Glutamatergic neuron (in vitro differentiated cells): ENCODE measurements at regions not wholly inside any gene's neighbourhood (a gene's known extent, or its start where the extent isn't known, plus 50 kb on each side); places are given as distances from the start of the nearest gene placed in this dataset.

Source experiments
- DNase-seq: peaks from one replicate; pipeline ENCODE4 v3.0.0; 2022
- H3K27ac Mint-ChIP-seq: one replicate; pipeline ENCODE4 v1.8.0; 2020; ENCODE audit warnings: mild to moderate bottlenecking, mixed read lengths, inconsistent platforms; ENCODE audit not compliant: unreplicated experiment
- H3K27me3 Mint-ChIP-seq: one replicate; pipeline ENCODE4 v1.8.0; 2020; ENCODE audit warnings: mild to moderate bottlenecking, moderate library complexity, mixed read lengths, inconsistent platforms; ENCODE audit not compliant: unreplicated experiment
- H3K36me3 Mint-ChIP-seq: one replicate; pipeline ENCODE4 v1.8.0; 2020; ENCODE audit warnings: mild to moderate bottlenecking, mixed read lengths, inconsistent platforms; ENCODE audit not compliant: unreplicated experiment
- H3K4me1 Mint-ChIP-seq: one replicate; pipeline ENCODE4 v1.8.0; 2020; ENCODE audit warnings: mild to moderate bottlenecking, low read depth, mixed read lengths, inconsistent platforms; ENCODE audit not compliant: unreplicated experiment
- H3K4me3 Mint-ChIP-seq: one replicate; pipeline ENCODE4 v1.8.0; 2020; ENCODE audit warnings: mild to moderate bottlenecking, mixed read lengths, inconsistent platforms; ENCODE audit not compliant: unreplicated experiment
- H3K9me3 Mint-ChIP-seq: one replicate; pipeline ENCODE4 v1.8.0; 2020; ENCODE audit warnings: mild to moderate bottlenecking, moderate library complexity, mixed read lengths, inconsistent platforms; ENCODE audit not compliant: unreplicated experiment
- CTCF ChIP-seq: fragments of 200-600 bp; sonication (generic); IDR thresholded peaks from one replicate; pipeline ENCODE4 v1.5.0; 2021; ENCODE audit not compliant: partially characterized antibody, unreplicated experiment

GRCh38 chr15:100780208-100780800 lies 99.3 kb upstream of the ALDH1A3 start:
- Mint-ChIP-seq H3K9me3 (peaks cover 7% of the 10 kb centered on the region), H3K36me3 (peaks cover 8% of the 10 kb centered on the region), H3K27me3 (peaks cover 5% of the 10 kb centered on the region), H3K4me1 (peaks cover 2% of the 10 kb centered on the region), H3K4me3 (no peak overlapping the region), H3K27ac (no peak overlapping the region)
- no peak for DNase-seq
- TF ChIP-seq CTCF, result no peak

DNA sequence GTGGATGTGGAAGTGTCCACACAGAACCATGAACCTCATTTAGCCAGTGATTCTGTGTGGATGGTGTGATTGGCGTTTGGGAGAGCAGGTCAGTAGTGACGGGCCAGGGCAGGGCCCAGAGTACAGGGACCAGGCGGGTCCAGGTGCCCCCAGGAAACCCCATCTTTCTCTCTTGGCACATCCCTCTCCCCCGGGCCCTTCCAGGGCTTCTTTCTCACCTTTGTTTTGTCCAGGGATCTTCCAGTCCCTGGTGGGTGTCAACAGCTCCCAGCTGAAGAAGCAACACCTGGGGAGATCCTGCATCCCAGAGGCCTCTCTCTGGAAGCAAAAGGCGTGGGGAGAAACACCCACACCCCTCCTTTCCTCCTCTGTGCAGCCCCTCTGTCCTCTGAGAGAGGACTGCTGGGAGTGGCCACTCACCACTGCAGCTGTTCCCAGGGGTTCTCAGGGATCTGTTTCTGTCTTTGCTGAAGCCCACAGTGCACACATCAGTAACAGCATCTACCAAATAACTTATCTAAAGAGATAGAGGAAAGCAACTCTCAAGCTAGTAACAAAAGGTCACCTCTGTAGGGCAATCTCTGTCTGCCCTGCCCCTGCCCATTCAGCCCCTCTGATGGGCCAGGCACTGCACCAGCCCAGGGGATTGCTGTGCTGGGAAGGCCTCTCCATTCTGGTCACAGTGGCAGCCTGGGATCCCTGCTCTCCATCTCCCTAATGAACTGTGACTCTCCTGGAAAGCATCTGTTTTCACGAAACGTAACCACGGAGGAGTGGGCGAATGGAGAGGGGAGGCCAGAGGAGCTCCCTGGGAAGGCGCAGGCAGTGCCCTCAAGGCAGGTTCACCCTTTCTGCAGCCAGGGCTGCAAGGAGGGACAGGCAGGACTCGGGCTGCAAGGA lies 98.3 kb upstream of the ALDH1A3 start:
- DNase-seq, result no peak
- H3K4me1 Mint-ChIP-seq, result peaks cover 2% of the 10 kb centered on the region

GRCh38 chr15:100781961-100782530 lies 97.6 kb upstream of the ALDH1A3 start:
- DNase-seq, result no peak
- no peak overlapping the region for H3K4me3 Mint-ChIP-seq
- peaks cover 2% of the 10 kb centered on the region for H3K4me1 Mint-ChIP-seq
- H3K36me3 Mint-ChIP-seq, result no peaks in the 10 kb centered on the region
- no peak for TF ChIP-seq CTCF
- peaks cover 5% of the 10 kb centered on the region for H3K9me3 Mint-ChIP-seq
- peaks cover 5% of the 10 kb centered on the region for H3K27me3 Mint-ChIP-seq
- no peak overlapping the region for H3K27ac Mint-ChIP-seq

More for the DNA sequence above, 98.3 kb upstream of the ALDH1A3 start:
- no peak for TF ChIP-seq CTCF
- Mint-ChIP-seq H3K9me3 (peaks cover 5% of the 10 kb centered on the region), H3K4me3 (no peak overlapping the region), H3K27me3 (peaks cover 5% of the 10 kb centered on the region), H3K36me3 (no peaks in the 10 kb centered on the region), H3K27ac (no peak overlapping the region)

DNA sequence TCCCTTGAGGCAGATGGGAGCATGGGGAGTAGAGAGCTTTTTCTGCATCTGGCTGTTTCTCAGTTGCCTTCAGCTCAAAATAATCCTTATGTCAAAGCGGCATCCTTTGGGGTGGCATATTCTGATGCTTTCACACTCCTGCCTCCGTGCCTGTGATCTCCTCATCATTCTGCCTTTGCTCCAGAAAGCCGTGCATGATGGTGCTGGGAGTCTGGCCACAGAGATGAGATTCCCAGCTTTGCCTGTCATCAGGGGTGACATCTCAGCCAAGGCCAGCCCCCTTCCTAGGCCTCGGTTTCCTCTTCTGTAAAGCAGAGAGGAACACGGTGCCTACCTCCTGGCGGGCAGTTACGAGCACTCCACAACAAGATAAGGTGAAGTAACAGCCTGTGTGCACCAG lies 96.3 kb upstream of the ALDH1A3 start:
- H3K9me3 Mint-ChIP-seq, result peaks cover 2% of the 10 kb centered on the region
- no peaks in the 10 kb centered on the region for H3K36me3 Mint-ChIP-seq
- H3K4me3 Mint-ChIP-seq, result no peak overlapping the region
- no peak for TF ChIP-seq CTCF
- H3K4me1 Mint-ChIP-seq, result peaks cover 2% of the 10 kb centered on the region
- DNase-seq, result no peak
- H3K27ac Mint-ChIP-seq, result no peak overlapping the region
- H3K27me3 Mint-ChIP-seq, result peaks cover 5% of the 10 kb centered on the region
